Nephron (organoid): ENCODE measurements at regions not wholly inside any gene's neighbourhood (a gene's known extent, or its start where the extent isn't known, plus 50 kb on each side); places are given as distances from the start of the nearest gene placed in this dataset.

Source experiments
- H3K27ac Mint-ChIP-seq, 3 experiments: 2 replicates each; pipeline ENCODE4 v1.8.0; 2020; ENCODE audit warnings: mixed read lengths in 3 of 3, mild to moderate bottlenecking in 2 of 3, moderate library complexity in 1 of 3
- H3K27me3 Mint-ChIP-seq: 2 replicates; pipeline ENCODE4 v1.8.0; 2021; ENCODE audit warnings: low read depth, mild to moderate bottlenecking, moderate library complexity, mixed read lengths
- H3K36me3 Mint-ChIP-seq: 2 replicates; pipeline ENCODE4 v1.8.0; 2020; ENCODE audit warnings: low read depth, mixed read lengths
- H3K4me1 Mint-ChIP-seq: 2 replicates; pipeline ENCODE4 v1.8.0; 2020; ENCODE audit warnings: mixed read lengths
- H3K4me3 Mint-ChIP-seq, 3 experiments: 2 replicates each; pipeline ENCODE4 v1.8.0; 2020; ENCODE audit warnings: mild to moderate bottlenecking in 3 of 3, mixed read lengths in 3 of 3, moderate library complexity in 2 of 3
- H3K9me3 Mint-ChIP-seq: 2 replicates; pipeline ENCODE4 v1.8.0; 2020; ENCODE audit warnings: mixed read lengths
- CTCF ChIP-seq, 3 experiments: fragments of 200-600 bp; sonication (generic); IDR thresholded peaks; one replicate each; pipeline ENCODE4 v1.5.0; 2021; ENCODE audit warnings: antibody characterized with exemption in 3 of 3; ENCODE audit not compliant: unreplicated experiment in 3 of 3

- no peak for TF ChIP-seq CTCF (IDR thresholded peaks at IDR 0.05; ENCODE audit: unreplicated experiment in 3 of 3)
- Mint-ChIP-seq H3K27me3 (no peaks in the 10 kb centered on the region), H3K36me3 (no peaks in the 10 kb centered on the region), H3K27ac (no peak overlapping the region), H3K4me1 (peaks cover 6% of the 10 kb centered on the region), H3K9me3 (peaks cover 2% of the 10 kb centered on the region), H3K4me3 (no peak overlapping the region)
Measured at GRCh38 chr3:30231277-30232141, 374.9 kb upstream of the TGFBR2 start.

GRCh38 chr3:30232142-30232541, 374.3 kb upstream of the TGFBR2 start:
- Mint-ChIP-seq H3K4me3 (no peak overlapping the region), H3K27ac (no peak overlapping the region), H3K9me3 (peaks cover 2% of the 10 kb centered on the region), H3K4me1 (peaks cover 6% of the 10 kb centered on the region), H3K36me3 (no peaks in the 10 kb centered on the region), H3K27me3 (no peaks in the 10 kb centered on the region)
- TF ChIP-seq CTCF (IDR thresholded peaks at IDR 0.05; ENCODE audit: unreplicated experiment in 3 of 3): no peak

GRCh38 chr3:30233913-30234646, 372.3 kb upstream of the TGFBR2 start:
- Mint-ChIP-seq H3K9me3 (peaks cover 14% of the 10 kb centered on the region), H3K27ac (no peak overlapping the region), H3K4me3 (no peak overlapping the region), H3K4me1 (no peaks in the 10 kb centered on the region), H3K36me3 (no peaks in the 10 kb centered on the region), H3K27me3 (no peaks in the 10 kb centered on the region)
- TF ChIP-seq CTCF (IDR thresholded peaks at IDR 0.05; ENCODE audit: unreplicated experiment in 3 of 3): no peak

GRCh38 chr3:30236011-30236410, 370.4 kb upstream of the TGFBR2 start:
- TF ChIP-seq CTCF (IDR thresholded peaks at IDR 0.05; ENCODE audit: unreplicated experiment in 3 of 3): no peak
- H3K36me3 Mint-ChIP-seq: no peaks in the 10 kb centered on the region
- H3K27me3 Mint-ChIP-seq: no peaks in the 10 kb centered on the region
- H3K27ac Mint-ChIP-seq: no peak overlapping the region
- H3K4me1 Mint-ChIP-seq: no peaks in the 10 kb centered on the region
- H3K9me3 Mint-ChIP-seq: peaks cover 16% of the 10 kb centered on the region
- no peak overlapping the region for H3K4me3 Mint-ChIP-seq

- no peak for TF ChIP-seq CTCF (IDR thresholded peaks at IDR 0.05; ENCODE audit: unreplicated experiment in 3 of 3)
- H3K4me1 Mint-ChIP-seq: no peaks in the 10 kb centered on the region
Measured at GRCh38 chr3:30241721-30242120, 364.7 kb upstream of the TGFBR2 start.

More at GRCh38 chr3:30241721-30242120, 364.7 kb upstream of the TGFBR2 start:
- Mint-ChIP-seq H3K27me3 (no peaks in the 10 kb centered on the region), H3K36me3 (no peaks in the 10 kb centered on the region), H3K27ac (no peak overlapping the region), H3K9me3 (peaks cover 18% of the 10 kb centered on the region), H3K4me3 (no peak overlapping the region)
